HG03460 (cell line): ENCODE measurements at regions not wholly inside any gene's neighbourhood (a gene's known extent, or its start where the extent isn't known, plus 50 kb on each side); places are given as distances from the start of the nearest gene placed in this dataset.

Experiments used
- ATAC-seq: cut with Tn5 transposase; IDR thresholded peaks from one replicate; pipeline ENCODE4 v1.9.1; 2021; ENCODE audit not compliant: unreplicated experiment

- no peak for ATAC-seq
These were observed 477.8 kb downstream of the CDH2 start for GRCh38 chr18:27699137-27699536.

- ATAC-seq = no peak
These were observed 480.8 kb downstream of the CDH2 start for GRCh38 chr18:27696148-27696547.

- no peak for ATAC-seq
These were observed 481.4 kb downstream of the CDH2 start for GRCh38 chr18:27695503-27695902.

- ATAC-seq = no peak
These were observed 481.9 kb downstream of the CDH2 start for GRCh38 chr18:27695052-27695451.

- no peak for ATAC-seq
These were observed 488.3 kb downstream of the CDH2 start for GRCh38 chr18:27688581-27688980.

GRCh38 chr18:27687351-27687979 is 489.5 kb downstream of the CDH2 start:
- no peak for ATAC-seq

- no peak for ATAC-seq
These were observed 491.0 kb downstream of the CDH2 start for GRCh38 chr18:27685807-27686412.

GRCh38 chr18:27685091-27685490 is 491.8 kb downstream of the CDH2 start:
- no peak for ATAC-seq

GRCh38 chr18:27674411-27674810 is 489.3 kb upstream of the CHST9 start:
- ATAC-seq = no peak

- ATAC-seq = no peak
These were observed 488.8 kb upstream of the CHST9 start for GRCh38 chr18:27673861-27674260.

GRCh38 chr18:27668158-27668557 is 483.1 kb upstream of the CHST9 start:
- no peak for ATAC-seq

- no peak for ATAC-seq
These were observed 482.0 kb upstream of the CHST9 start for GRCh38 chr18:27667064-27667463.

GRCh38 chr18:27666016-27666415 is 480.9 kb upstream of the CHST9 start:
- no peak for ATAC-seq

- no peak for ATAC-seq
These were observed 480.2 kb upstream of the CHST9 start for GRCh38 chr18:27665264-27665799.

- ATAC-seq = no peak
These were observed 477.8 kb upstream of the CHST9 start for GRCh38 chr18:27662949-27663348.

GRCh38 chr18:27662537-27662936 is 477.4 kb upstream of the CHST9 start:
- no peak for ATAC-seq

GRCh38 chr18:27661320-27662018 is 476.4 kb upstream of the CHST9 start:
- ATAC-seq = no peak

GRCh38 chr18:27656905-27657304 is 471.8 kb upstream of the CHST9 start:
- ATAC-seq = no peak

- no peak for ATAC-seq
These were observed 471.2 kb upstream of the CHST9 start for GRCh38 chr18:27656167-27656778.

GRCh38 chr18:27653247-27653646 is 468.1 kb upstream of the CHST9 start:
- ATAC-seq = no peak

- peak; percentile 83 for ATAC-seq
These were observed 467.5 kb upstream of the CHST9 start for GRCh38 chr18:27652480-27653121.
